D341Med (cell line): ENCODE measurements at regions not wholly inside any gene's neighbourhood (a gene's known extent, or its start where the extent isn't known, plus 50 kb on each side); places are given as distances from the start of the nearest gene placed in this dataset.

Experiments used
- DNase-seq: peaks from one replicate; pipeline ENCODE4 v3.0.0; 2012; ENCODE audit warnings: low spot score

DNA sequence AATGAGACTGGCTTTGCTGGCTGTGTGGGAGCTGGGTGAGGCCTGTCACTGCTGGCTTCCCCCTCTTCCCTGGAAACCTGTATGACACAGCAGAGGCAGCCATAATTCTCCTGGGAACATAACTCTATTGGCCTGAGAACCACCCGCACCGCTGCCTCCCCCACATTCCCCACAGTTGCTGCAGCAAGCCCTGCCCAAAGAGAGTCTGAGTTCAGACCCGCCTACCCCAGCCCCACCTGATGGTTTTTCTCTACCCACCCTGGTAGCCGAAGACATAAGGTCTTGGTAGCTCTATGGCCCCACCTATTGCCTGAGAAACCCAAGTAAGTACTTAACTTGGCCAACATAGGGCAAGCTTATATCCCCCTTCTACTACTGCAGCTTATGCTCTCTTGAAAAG, 174.8 kb downstream of the C11orf91 start:
- no peak for DNase-seq

DNA sequence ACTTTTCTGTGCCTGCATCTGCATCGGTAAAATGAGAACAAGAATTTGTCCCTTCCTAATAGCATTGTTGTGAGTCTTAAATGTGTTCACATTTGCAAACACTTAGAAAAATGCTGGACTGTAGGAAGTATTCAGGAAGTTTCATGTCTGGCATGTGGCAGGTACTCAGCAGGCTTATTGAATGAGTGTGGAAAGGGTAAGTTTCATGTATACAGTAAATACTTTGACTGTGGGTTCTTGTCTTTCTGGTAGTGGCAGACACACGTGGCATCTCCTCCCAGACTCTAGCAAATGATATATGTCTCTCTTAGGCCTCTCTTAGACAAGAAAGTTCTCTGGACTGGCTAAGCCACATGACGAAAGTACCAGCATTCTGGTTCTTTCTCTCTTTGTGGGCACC, 179.2 kb downstream of the C11orf91 start:
- no peak for DNase-seq

DNA sequence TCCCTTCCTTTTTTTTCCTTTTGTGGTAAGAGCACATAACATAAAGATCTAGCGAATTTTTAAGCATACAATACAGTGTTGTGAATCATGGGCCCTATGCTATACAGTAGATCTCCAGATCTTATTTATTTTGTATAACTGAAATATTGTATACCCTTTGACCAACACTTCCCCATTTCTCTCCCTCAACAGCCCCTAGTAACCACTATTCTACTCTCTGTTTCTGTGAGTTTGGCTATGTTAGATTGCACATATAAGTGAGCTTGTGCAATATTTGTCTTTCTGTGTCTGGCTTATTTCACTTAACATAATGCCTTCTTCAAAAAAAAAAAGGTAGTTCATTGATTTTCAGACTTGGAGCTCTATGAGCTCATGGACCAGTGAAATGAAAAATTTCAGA, 180.5 kb downstream of the C11orf91 start:
- no peak for DNase-seq

DNA sequence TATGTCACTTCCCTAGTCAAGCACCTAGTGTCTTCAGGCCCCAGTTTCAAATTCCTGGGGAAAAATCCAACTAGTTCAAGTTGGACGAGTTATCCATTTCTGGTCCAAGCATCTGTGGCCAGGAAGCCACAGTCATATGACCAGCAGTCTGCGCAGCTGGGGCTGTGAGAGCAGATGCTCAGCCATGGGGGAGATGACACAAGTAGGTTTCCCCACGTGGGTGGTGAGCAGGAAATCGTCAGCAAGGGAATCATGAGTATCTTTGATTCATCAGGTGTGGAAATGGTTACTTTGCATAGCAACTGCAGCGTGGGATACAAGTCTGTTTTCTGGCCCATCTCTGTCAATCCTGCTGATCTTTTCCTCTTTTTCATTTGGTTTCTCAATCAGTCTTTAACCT, 185.3 kb downstream of the C11orf91 start:
- DNase-seq, result no peak

DNA sequence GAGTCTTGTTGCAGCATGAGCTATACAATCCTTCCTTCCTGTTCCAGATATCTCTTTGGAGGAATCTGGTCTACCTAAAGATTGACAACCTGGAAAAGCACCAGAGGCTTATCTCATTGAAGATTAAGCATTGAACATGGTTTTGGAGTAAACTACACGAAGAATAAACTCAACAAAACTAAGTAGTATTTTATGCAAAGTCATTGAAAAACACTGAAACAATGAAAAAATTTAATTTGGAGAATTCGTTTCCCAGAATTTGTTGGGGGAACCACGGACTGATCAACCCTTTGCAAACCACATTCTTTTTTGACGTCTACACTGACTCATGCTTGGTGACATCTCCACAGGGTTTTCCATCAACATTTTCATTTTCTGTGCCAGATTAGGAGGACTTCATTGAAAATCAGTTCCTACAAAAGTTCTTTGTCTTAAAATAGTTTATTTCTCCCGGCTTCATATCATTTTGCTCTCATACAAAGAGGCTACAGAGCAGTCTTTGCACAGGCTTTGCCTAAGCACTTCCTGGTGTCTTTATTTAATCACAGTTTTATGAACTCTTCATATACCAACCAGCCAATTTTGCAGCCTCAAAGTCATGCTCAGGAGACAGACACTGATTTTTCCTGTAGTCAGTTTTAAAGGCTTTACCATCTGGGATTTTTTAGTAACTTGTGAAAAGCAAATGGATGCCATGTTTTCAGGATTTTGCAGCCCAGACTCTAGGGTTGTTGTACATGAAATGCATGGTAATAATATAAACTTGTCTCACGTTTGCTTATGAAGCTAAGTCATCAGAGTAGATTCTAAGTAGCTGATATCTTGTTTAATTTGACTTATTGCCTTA, 186.3 kb downstream of the C11orf91 start:
- no peak for DNase-seq

DNA sequence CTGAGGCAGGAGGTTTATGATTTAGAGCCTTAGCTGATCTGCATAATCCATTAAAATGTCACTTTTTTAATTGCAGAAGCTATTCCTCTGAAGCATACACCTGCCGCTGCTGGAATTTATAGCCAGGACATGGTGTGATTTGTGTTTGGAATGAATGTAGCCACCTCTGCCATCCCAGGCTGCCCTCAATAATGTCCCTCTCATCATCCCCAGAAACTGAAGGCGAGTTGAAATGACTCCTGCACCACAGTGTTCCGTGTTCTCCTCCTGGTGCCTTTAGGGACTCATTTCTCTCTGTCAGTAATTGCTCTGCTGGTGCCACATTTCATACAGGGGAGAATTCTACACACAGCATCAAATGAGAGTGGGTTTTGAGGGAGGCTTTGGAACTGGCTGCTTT, 191.0 kb downstream of the C11orf91 start:
- no peak for DNase-seq

DNA sequence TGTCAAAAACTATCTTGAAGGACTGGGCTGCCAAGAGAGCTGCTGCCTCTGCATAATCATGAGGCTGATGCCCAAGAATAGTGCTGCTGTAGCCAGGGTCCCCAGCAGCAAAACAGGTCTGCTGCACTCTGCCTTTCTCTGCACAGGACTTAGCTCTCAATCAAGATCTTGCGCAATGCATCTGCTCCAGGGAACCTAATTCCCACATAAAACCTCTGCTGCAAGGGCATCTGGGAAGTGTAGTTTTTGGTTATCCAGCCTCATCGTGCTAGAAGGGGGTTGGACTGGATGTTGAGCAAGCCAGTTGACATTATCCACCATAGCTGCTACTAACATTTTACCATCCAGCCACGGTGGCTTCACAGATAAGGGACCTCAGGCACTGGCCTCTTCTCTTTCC, 192.7 kb downstream of the C11orf91 start:
- no peak for DNase-seq

DNA sequence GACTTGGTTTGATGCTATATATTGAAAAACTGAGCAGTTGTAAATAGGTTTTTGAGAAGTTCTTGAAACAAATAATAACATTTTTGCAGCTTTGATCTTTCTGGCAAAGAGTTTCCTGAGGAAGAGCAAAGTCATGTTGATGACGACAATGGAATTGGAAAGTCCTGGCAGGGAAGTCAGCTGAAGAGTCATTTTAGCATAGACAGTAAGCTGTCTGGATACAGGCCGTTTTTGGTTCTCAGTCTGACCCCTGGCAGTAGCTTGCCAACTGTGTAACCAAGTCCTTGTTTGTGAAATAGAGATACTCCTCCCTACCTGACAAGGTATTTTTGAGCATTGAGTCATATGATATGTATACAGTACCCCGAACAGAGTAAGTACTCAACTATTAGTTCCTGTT, 193.3 kb downstream of the C11orf91 start:
- DNase-seq, result no peak

DNA sequence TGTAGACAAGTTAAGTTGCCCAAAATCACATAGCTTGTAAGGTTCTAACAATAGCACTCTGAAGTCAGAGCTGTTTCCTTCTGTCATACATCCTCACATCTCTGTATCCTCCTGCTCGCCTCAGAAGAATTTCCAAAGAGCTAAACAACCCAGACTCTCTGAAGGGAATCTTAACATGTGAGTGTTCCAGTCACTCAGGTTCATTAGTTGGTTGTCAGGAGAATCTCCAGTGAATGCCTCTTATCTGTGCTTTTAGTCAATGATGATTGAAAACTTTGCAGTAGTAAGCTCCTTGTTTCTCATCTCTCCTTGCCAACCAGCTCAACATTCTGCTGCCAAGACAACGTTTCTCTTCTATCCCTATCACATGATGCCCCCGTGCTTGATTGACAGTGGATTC, 195.5 kb downstream of the C11orf91 start:
- no peak for DNase-seq

DNA sequence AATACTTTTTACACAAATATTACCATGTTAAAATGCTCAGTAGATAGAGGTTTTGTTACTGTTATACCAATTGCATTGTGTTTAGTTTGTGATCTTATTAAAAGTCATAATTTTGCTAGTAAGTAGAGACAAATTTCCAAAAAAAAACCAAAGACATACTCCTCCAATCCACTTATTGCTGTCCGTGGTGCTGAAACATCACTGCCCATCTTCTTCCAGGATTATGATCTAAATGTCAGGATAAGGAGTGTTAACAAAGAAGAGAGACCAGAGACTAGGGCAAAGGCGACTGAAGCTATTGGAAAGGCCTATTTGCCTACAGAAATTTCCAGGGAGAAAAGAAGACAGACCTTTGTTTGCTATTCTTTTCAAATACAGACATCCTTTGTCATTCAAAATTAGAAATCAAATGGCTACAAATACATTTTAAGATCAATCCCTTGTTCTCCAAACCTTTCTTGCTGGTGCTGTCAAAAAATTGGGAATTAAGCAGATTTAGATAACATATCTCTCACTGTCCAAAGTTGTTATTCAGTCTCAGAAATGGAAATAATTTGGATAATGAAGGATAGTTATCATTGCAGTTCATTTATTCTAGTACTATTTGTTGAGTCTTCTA, 199.7 kb downstream of the C11orf91 start:
- DNase-seq, result no peak

DNA sequence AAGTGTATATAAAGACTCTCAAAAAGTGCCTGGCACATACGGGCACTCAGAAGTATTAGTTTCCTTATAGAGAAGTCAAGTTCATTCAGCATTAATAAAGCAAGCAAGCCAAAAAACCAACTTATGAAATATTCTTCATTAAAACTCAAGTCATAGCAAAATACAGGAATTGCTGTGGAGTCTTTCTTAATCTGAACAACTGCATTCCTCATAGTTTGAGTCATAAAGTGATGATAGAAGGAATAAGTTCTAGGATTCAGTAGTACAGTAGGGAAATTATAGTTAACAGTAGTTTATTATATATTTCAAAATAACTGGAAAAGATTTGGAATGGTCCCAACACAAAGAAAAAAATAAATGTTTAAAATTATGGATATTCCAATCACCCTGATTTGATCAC, 200.3 kb downstream of the C11orf91 start:
- DNase-seq, result no peak

DNA sequence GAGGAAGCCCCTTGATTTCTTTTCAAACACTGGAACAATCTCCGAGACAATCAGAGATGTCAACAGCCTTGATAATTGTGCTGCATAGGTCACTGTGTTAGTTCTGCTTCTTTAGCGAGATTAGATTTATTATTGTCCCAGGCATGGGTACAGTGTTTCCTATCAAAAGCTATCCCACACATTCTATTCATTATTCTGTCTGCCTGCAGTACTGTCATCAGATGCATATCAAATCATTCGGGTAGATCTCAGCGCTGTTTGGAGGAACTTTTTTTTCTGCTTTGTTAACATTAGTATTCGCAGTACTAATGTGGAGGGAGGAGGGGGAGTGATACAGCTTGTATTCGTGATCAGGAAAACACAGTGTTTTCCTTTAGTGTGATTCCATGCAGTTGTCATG, 208.0 kb downstream of the C11orf91 start:
- DNase-seq, result no peak

DNA sequence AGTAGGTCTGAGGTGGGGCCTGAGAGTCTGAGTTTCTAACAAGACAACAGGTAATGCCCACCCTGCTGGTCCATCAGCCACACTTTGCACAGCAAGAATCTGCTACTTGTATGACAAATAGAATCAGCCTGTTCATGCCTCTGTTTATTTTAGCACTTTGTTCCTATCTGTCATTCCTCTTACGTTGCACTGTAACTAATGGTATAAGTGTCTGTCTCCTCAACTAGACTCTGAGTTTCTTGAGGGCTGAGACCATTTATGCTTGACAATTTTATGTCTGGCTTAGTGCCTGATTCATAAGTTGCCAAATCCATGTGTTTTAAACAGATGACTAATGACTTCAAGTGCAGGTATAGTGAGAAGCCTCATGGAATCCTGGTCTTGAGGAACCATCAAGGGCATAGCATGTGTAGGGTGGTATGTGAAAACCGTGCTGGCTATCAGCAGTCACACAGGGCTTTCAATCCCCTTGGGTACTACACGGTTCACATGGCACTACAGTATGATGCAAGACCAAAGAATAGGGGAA, 209.7 kb downstream of the C11orf91 start:
- DNase-seq, result no peak

DNA sequence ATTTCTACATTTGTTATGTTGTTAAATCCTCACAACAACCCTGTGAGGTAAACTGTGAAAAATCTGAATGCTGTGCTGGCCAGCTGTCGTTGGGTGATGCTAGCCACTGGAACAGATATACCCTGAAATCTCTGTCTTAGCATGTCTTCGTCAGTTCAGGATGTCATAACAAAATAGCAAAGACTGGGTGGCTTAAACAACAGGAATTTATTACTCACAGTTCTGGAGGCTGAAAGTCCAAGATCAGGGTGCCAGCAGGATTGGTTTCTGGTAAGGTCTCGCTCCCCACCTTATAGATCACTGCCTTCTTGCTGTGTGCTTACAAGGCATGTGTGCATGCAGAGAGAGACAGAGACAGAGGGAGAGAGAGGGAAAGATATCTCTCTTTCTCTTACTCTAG, 211.7 kb downstream of the C11orf91 start:
- no peak for DNase-seq

DNA sequence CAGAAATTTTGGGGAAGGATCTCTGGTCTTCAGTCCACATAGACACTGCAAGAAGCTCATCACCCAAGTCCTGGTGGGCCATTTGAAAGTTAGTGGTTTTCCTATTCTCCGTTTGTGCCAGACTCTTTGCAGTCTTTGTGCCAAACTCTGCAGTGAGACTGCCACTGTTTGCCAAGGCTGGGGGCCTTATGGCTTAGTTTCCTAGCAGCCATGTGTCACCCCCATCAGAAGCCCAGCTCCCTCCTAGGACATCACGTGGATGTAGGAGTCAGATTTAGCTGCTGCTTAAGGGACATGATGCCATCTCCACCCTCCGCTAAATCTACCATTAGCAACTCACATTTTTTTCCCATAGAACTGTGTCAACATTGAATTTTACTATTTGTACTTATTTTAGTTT, 220.0 kb downstream of the C11orf91 start:
- DNase-seq, result no peak

DNA sequence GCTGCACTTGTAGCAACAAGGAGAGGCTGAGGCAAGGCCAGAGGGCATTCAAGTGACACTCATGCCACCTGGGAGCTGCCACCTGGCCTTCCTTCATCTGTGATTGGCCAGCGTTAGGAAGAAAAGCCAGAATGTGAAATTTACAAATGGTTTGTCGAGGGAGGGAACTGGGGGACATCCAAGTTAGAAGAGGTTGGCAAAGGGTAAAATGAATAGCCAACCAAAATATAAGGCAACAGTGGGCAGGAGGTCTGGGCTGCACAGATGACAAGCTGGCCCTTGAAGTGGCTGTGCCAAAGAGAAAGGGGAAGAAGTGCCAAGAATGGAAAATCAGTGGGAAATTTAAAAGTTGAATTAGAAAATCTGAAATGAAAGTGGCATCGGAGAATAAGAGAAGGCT, 221.4 kb downstream of the C11orf91 start:
- DNase-seq, result no peak

DNA sequence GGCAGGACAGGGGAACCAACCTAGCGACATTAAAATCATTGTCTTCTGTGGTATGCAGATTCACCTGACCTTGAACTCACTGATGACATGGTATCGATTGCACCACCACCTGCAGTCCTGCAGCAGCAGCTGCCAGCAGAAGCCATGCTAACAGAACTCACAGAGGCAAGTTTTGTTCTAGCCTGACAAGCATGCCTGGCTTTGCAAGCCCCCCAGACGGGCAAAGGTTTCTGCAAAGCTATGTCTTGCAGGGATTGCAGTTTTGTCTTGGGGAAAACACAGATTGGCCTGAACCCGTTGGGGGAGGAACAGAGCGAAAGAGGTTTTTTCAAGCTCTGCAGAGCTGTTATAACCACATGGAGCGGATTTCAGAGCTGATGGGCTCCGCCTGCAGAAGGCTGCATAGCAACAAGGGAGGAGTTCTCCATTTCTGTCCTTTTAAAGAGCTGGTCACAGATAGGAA, 221.0 kb downstream of the HIPK3 start:
- DNase-seq, result no peak

DNA sequence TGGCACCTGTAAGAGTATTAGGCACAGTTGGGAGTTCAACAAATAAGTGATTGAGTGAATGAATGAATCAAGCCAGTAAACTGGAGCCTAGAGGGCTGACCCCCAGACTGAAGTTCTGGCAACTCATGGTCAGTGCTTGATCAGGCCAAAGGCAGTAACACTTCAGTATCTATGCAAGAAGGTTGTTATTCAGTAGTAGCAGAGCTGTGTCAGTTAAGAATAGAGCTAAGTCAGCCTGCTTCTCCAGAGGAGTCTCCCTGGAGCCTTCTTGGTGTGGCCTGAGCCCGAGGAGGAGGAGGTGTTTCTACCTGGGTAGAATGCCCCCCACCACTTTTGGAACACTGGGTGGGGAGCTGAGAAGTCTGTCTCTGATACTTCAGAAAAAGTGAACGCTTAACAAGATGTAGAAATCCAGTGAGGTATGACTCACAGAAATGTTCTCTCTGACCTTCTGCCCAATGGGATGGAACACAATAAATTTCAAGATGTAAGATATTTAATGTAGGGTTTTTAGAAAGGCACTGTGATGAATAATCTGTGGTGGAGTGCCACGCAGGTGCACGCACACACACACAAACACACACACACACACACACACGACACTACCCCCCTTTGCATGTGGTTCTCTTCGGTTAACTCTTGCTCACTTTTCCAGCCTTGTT, 219.9 kb downstream of the HIPK3 start:
- DNase-seq, result no peak

DNA sequence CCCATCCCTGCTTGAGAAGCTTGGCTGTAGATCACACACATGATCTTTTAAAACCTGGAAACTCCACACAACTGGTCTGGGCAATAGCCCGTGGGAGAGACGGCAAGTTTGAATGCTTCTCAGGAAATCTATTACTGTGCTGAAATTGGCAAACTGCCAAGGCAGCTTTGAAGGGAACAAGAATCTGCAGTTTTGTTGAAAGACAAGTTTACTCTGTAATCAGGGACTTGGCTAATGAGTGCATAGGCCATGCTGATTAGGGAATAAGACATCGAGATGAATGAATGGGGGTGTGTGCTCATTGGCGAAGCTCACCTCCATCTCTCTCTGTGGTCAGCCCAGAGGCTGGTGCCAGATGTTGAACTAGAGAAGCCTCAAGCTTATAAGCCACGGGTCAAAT, 218.8 kb downstream of the HIPK3 start:
- no peak for DNase-seq

DNA sequence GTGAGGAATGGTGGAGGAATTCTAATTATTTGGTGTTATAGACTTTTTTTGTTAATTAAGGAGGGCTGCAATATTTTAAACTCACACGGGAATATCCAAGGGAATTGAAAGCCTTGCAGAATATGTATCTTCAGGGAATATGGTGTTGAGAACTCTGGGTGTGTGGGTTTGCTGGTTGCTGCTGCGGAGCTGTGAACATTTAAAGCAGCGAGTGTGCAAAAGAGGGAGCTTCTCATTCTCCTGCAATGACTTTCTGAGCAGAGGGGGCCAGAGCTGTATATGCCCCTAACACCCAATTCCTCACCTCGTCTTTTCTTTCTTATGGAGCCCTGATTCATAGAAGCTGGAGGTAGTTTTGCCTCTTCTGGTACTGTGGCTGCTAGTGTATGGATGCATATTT, 217.7 kb downstream of the HIPK3 start:
- DNase-seq, result no peak

DNA sequence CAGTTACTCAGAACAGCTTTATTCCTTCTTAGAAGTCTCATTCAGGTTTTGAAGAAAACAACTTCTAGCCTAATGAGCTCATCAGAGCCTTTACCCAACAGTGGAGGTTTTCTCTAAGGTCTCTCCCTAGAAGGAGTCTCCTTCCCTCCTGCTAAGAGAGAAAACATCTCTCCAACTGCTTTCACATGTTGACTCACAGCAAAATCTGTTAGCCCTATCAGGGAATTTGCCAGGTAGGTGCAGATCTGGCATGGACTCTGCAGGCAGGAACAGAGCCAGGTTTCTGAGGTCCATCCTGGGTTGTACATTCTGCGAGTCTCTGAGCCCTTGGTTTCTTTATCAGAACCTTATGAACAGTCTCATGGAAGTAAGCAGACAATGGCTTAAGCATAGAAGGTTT, 214.4 kb downstream of the HIPK3 start:
- no peak for DNase-seq

DNA sequence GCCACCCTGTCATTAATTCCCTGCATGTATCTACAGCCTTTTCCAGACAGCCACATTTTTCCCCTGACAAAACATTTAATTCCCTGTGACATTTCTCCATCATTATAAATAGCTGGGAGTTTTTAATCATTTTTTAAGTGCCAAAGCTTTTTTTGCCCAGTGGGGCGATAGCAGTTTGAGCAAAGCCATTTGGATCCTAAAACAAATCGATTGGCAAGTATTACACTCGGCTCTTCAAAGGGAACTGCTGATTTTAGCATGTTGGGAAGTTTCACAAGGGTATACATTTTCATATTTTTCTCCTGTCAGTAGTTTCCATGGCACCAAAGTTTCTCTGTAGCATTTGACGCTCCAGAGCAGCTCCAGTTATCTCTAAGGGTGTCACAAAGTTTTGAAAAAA, 210.8 kb downstream of the HIPK3 start:
- no peak for DNase-seq

DNA sequence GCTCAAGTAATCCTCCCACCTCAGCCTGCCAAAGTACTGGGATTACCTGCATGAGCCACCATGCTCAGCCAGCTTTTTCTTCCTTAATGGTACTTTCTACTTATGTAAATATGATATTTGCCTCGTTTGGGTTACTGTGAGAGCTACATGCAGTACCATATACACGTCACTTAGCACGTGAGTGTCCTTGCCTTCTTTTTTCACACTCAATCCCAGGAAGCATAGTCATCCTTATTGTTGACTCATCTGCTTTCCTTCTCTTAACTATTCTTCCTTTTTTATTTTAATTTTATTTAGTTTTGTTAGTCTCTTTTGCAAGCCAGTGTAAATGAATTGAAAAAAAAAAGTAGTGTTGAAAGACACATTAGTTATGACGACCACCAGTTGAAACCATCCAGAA, 205.9 kb downstream of the HIPK3 start:
- no peak for DNase-seq
